ENCODE measurements at regions not wholly inside any gene's neighbourhood (a gene's known extent, or its start where the extent isn't known, plus 50 kb on each side); places are given as distances from the start of the nearest gene placed in this dataset.

GRCh38 chr3:101926594-101927105 is 77.3 kb downstream of the NFKBIZ start:
- Histone ChIP-seq H3K4me3 (replicated peaks; ENCODE audit: insufficient read depth, low read length) (no peak overlapping the region), H3K27ac (replicated peaks) (no peak overlapping the region), H3K27me3 (ENCODE audit: insufficient read depth, poor library complexity, severe bottlenecking) (peaks cover 5% of the 10 kb centered on the region)
- TF ChIP-seq POLR2AphosphoS5 (IDR thresholded peaks at IDR 0.05; ENCODE audit: low read depth) (no peak), REST (IDR thresholded peaks at IDR 0.05; ENCODE audit: insufficient replicate concordance, low read depth) (no peak), GABPA (IDR thresholded peaks at IDR 0.05; ENCODE audit: low read depth) (no peak), SPI1 (IDR thresholded peaks at IDR 0.05; ENCODE audit: borderline replicate concordance, low read depth) (no peak)
- TF ChIP-seq, protein P1, sequence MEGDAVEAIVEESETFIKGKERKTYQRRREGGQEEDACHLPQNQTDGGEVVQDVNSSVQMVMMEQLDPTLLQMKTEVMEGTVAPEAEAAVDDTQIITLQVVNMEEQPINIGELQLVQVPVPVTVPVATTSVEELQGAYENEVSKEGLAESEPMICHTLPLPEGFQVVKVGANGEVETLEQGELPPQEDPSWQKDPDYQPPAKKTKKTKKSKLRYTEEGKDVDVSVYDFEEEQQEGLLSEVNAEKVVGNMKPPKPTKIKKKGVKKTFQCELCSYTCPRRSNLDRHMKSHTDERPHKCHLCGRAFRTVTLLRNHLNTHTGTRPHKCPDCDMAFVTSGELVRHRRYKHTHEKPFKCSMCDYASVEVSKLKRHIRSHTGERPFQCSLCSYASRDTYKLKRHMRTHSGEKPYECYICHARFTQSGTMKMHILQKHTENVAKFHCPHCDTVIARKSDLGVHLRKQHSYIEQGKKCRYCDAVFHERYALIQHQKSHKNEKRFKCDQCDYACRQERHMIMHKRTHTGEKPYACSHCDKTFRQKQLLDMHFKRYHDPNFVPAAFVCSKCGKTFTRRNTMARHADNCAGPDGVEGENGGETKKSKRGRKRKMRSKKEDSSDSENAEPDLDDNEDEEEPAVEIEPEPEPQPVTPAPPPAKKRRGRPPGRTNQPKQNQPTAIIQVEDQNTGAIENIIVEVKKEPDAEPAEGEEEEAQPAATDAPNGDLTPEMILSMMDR (IDR thresholded peaks at IDR 0.05; ENCODE audit: insufficient read depth, low read length) = no peak
- DNase-seq (ENCODE audit: low read depth in 1 of 2, low spot score in 1 of 2) = no peak

GRCh38 chr3:101928890-101929289 is 79.6 kb downstream of the NFKBIZ start:
- Histone ChIP-seq H3K4me3 (replicated peaks; ENCODE audit: insufficient read depth, low read length) (no peak overlapping the region), H3K27me3 (ENCODE audit: insufficient read depth, poor library complexity, severe bottlenecking) (peaks cover 8% of the 10 kb centered on the region), H3K27ac (replicated peaks) (no peak overlapping the region)
- DNase-seq (ENCODE audit: low read depth in 1 of 2, low spot score in 1 of 2) = no peak
- TF ChIP-seq, protein P1 (IDR thresholded peaks at IDR 0.05; ENCODE audit: insufficient read depth, low read length) = no peak
- TF ChIP-seq POLR2AphosphoS5 (IDR thresholded peaks at IDR 0.05; ENCODE audit: low read depth) (no peak), SPI1 (IDR thresholded peaks at IDR 0.05; ENCODE audit: borderline replicate concordance, low read depth) (no peak)

GRCh38 chr3:101931081-101931480 is 81.8 kb downstream of the NFKBIZ start:
- Histone ChIP-seq H3K27me3 (ENCODE audit: insufficient read depth, poor library complexity, severe bottlenecking) (peaks cover 8% of the 10 kb centered on the region), H3K4me3 (replicated peaks; ENCODE audit: insufficient read depth, low read length) (no peak overlapping the region), H3K27ac (replicated peaks) (no peak overlapping the region)
- DNase-seq (ENCODE audit: low read depth in 1 of 2, low spot score in 1 of 2) = no peak
- TF ChIP-seq, protein P1 (IDR thresholded peaks at IDR 0.05; ENCODE audit: insufficient read depth, low read length) = no peak
- no peak for TF ChIP-seq REST (IDR thresholded peaks at IDR 0.05; ENCODE audit: insufficient replicate concordance, low read depth)
- TF ChIP-seq SPI1 (IDR thresholded peaks at IDR 0.05; ENCODE audit: borderline replicate concordance, low read depth) = no peak
- no peak for TF ChIP-seq POLR2AphosphoS5 (IDR thresholded peaks at IDR 0.05; ENCODE audit: low read depth)
- no peak for TF ChIP-seq GABPA (IDR thresholded peaks at IDR 0.05; ENCODE audit: low read depth)

Measured in HL-60 (cell line).